ENCODE measurements at regions not wholly inside any gene's neighbourhood (a gene's known extent, or its start where the extent isn't known, plus 50 kb on each side); places are given as distances from the start of the nearest gene placed in this dataset.

DNA sequence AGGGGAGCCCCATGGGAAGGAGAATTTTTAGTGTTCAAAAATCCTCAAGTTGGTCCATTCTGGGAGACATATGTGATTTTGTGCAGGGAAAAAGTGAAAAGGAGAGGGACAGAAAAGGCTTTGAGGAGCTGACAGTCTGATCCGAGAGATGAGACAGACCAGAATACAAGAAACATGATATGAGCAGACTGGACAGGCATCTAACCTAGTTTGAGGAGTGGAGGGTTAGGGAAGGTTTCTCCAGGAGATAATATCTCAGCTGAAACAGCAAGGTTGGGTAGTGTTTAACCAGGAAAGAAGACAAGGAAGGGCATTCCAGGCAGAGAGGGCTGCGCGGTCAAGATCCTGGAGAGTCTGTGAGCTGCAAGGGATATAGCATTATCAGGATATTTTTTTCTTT is 101.4 kb upstream of the NCAM1 start:
- ChIA-PET CTCF (no interaction called here), POLR2A (no interaction called here)
- H3K4me1 ChIP-seq (ENCODE audit: control insufficient read depth, insufficient read depth, low read length): no peaks in the 10 kb centered on the region
- H3K36me3 ChIP-seq (ENCODE audit: control insufficient read depth, insufficient read depth, low read length): no peaks in the 10 kb centered on the region
- no TSS peak for BruUV-seq (replicated peaks)
- in situ Hi-C loops (cut with HindIII; ENCODE audit: low pct_unique_long_range_greater_than_20kb, low sequenced_read_pairs) (no loop called here), intact Hi-C loops (cut with micrococcal nuclease; ENCODE audit: unreplicated experiment) (no loop called here)
- no peak for TF ChIP-seq POLR2AphosphoS5 (IDR thresholded peaks at IDR 0.05; ENCODE audit: low read depth, low read length)
- TF ChIP-seq, protein P1, sequence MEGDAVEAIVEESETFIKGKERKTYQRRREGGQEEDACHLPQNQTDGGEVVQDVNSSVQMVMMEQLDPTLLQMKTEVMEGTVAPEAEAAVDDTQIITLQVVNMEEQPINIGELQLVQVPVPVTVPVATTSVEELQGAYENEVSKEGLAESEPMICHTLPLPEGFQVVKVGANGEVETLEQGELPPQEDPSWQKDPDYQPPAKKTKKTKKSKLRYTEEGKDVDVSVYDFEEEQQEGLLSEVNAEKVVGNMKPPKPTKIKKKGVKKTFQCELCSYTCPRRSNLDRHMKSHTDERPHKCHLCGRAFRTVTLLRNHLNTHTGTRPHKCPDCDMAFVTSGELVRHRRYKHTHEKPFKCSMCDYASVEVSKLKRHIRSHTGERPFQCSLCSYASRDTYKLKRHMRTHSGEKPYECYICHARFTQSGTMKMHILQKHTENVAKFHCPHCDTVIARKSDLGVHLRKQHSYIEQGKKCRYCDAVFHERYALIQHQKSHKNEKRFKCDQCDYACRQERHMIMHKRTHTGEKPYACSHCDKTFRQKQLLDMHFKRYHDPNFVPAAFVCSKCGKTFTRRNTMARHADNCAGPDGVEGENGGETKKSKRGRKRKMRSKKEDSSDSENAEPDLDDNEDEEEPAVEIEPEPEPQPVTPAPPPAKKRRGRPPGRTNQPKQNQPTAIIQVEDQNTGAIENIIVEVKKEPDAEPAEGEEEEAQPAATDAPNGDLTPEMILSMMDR (IDR thresholded peaks at IDR 0.05): no peak
- no peak for TF ChIP-seq SIN3A (IDR thresholded peaks at IDR 0.05; ENCODE audit: borderline replicate concordance, insufficient read depth, low read depth, low read length)
- TF ChIP-seq, protein P2, sequence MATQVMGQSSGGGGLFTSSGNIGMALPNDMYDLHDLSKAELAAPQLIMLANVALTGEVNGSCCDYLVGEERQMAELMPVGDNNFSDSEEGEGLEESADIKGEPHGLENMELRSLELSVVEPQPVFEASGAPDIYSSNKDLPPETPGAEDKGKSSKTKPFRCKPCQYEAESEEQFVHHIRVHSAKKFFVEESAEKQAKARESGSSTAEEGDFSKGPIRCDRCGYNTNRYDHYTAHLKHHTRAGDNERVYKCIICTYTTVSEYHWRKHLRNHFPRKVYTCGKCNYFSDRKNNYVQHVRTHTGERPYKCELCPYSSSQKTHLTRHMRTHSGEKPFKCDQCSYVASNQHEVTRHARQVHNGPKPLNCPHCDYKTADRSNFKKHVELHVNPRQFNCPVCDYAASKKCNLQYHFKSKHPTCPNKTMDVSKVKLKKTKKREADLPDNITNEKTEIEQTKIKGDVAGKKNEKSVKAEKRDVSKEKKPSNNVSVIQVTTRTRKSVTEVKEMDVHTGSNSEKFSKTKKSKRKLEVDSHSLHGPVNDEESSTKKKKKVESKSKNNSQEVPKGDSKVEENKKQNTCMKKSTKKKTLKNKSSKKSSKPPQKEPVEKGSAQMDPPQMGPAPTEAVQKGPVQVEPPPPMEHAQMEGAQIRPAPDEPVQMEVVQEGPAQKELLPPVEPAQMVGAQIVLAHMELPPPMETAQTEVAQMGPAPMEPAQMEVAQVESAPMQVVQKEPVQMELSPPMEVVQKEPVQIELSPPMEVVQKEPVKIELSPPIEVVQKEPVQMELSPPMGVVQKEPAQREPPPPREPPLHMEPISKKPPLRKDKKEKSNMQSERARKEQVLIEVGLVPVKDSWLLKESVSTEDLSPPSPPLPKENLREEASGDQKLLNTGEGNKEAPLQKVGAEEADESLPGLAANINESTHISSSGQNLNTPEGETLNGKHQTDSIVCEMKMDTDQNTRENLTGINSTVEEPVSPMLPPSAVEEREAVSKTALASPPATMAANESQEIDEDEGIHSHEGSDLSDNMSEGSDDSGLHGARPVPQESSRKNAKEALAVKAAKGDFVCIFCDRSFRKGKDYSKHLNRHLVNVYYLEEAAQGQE (IDR thresholded peaks at IDR 0.05; ENCODE audit: insufficient read depth in 1 of 2, low read depth in 2 of 2, low read length in 1 of 2): no peak
- no peak for TF ChIP-seq TCF7L2 (IDR thresholded peaks at IDR 0.05; ENCODE audit: low read depth, low read length)
- DNase-seq (ENCODE audit: low read depth, low spot score) (no peak), ATAC-seq (no peak)
- H3K9me3 ChIP-seq (ENCODE audit: control insufficient read depth, insufficient read depth, low read depth, low read length): peaks cover 9% of the 10 kb centered on the region; the same call in 1 of the 2 replicates
- peaks cover 3% of the 10 kb centered on the region for H3K27me3 ChIP-seq (ENCODE audit: control insufficient read depth, insufficient read depth, low read length)
- no peak overlapping the region for H3K27ac ChIP-seq (ENCODE audit: low read length)
- no peak overlapping the region for H3K4me3 ChIP-seq (ENCODE audit: low read depth in 2 of 2, low read length in 2 of 2)

DNA sequence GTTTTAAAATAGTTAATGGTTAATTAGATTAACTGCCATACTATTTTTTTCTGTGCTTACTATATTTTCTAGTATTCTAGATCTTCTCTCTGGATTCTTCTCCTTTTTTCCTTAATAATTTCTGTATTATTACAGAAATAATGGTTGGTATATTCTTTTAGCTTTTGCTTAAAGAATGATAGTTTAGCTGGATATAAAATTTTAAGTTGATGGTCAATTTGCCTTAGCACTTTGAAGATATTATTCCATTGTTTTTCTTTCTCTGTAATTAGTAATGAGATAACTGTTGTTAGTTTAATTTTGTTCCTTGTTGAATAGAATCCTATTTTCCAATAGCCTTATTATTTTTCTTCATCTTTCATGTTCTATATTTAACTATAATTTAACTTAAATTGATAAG is 99.9 kb upstream of the NCAM1 start:
- H3K36me3 ChIP-seq (ENCODE audit: control insufficient read depth, insufficient read depth, low read length): no peaks in the 10 kb centered on the region
- TF ChIP-seq, protein P1 (IDR thresholded peaks at IDR 0.05): no peak
- TF ChIP-seq SIN3A (IDR thresholded peaks at IDR 0.05; ENCODE audit: borderline replicate concordance, insufficient read depth, low read depth, low read length): no peak
- no peak for TF ChIP-seq POLR2AphosphoS5 (IDR thresholded peaks at IDR 0.05; ENCODE audit: low read depth, low read length)
- intact Hi-C loops (cut with micrococcal nuclease; ENCODE audit: unreplicated experiment) (no loop called here), in situ Hi-C loops (cut with HindIII; ENCODE audit: low pct_unique_long_range_greater_than_20kb, low sequenced_read_pairs) (no loop called here)
- no peak overlapping the region for H3K27ac ChIP-seq (ENCODE audit: low read length)
- H3K4me3 ChIP-seq (ENCODE audit: low read depth in 2 of 2, low read length in 2 of 2): no peak overlapping the region
- BruUV-seq (replicated peaks): no TSS peak
- H3K4me1 ChIP-seq (ENCODE audit: control insufficient read depth, insufficient read depth, low read length): no peaks in the 10 kb centered on the region
- CTCF ChIA-PET: no interaction called here
- H3K27me3 ChIP-seq (ENCODE audit: control insufficient read depth, insufficient read depth, low read length): peaks cover 3% of the 10 kb centered on the region; the same call in 1 of the 2 replicates
- ATAC-seq: no peak
- POLR2A ChIA-PET: no interaction called here
- DNase-seq (ENCODE audit: low read depth, low spot score): no peak
- peaks cover 9% of the 10 kb centered on the region; the same call in 1 of the 2 replicates for H3K9me3 ChIP-seq (ENCODE audit: control insufficient read depth, insufficient read depth, low read depth, low read length)
